22Rv1 (cell line): ENCODE measurements at regions not wholly inside any gene's neighbourhood (a gene's known extent, or its start where the extent isn't known, plus 50 kb on each side); places are given as distances from the start of the nearest gene placed in this dataset.

Experiments
- ZFX ChIP-seq: fragments of 450-650 bp; IDR thresholded peaks from 2 replicates; pipeline ENCODE4 v1.6.1; 2017; ENCODE audit warnings: antibody characterized with exemption, borderline replicate concordance
- TF ChIP-seq, protein P1 (sequence below): fragments of 450-650 bp; IDR thresholded peaks from 2 replicates; pipeline ENCODE4 v1.5.1; 2017; ENCODE audit warnings: mild to moderate bottlenecking

GRCh38 chr5:97575322-97575721, 392.3 kb upstream of the RIOK2 start:
- TF ChIP-seq, protein P1, sequence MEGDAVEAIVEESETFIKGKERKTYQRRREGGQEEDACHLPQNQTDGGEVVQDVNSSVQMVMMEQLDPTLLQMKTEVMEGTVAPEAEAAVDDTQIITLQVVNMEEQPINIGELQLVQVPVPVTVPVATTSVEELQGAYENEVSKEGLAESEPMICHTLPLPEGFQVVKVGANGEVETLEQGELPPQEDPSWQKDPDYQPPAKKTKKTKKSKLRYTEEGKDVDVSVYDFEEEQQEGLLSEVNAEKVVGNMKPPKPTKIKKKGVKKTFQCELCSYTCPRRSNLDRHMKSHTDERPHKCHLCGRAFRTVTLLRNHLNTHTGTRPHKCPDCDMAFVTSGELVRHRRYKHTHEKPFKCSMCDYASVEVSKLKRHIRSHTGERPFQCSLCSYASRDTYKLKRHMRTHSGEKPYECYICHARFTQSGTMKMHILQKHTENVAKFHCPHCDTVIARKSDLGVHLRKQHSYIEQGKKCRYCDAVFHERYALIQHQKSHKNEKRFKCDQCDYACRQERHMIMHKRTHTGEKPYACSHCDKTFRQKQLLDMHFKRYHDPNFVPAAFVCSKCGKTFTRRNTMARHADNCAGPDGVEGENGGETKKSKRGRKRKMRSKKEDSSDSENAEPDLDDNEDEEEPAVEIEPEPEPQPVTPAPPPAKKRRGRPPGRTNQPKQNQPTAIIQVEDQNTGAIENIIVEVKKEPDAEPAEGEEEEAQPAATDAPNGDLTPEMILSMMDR, result no peak
- no peak for TF ChIP-seq ZFX
